A549 (cell line): ENCODE measurements at regions not wholly inside any gene's neighbourhood (a gene's known extent, or its start where the extent isn't known, plus 50 kb on each side); places are given as distances from the start of the nearest gene placed in this dataset.

ENCODE experiments used
- ATAC-seq, 2 experiments: fragments of 200-7000 bp in 1 of 2; fragments of >200 bp in 1 of 2; cut with Nextera tagmentation in 1 of 2; cut with Tn5 transposase in 1 of 2; 3 replicates each; pipeline versions ENCODE4 v1.8.0 to v1.9.1; 2018 to 2020; ENCODE audit warnings: mild to moderate bottlenecking in 1 of 2, moderate library complexity in 1 of 2
- CTCF ChIA-PET: fragments of 300-600 bp; sonication (Branson Sonifier 250); formaldehyde crosslinking; extraction: SDS; loops from one replicate; lab custom pipeline; 2021; ENCODE audit warnings: antibody characterized with exemption, inconsistent platforms; lab: Yijun Ruan, JAX
- POLR2A ChIA-PET: fragments of 350-600 bp; formaldehyde crosslinking; extraction: SDS; loops from one replicate; lab custom pipeline; 2021; ENCODE audit warnings: antibody characterized with exemption, inconsistent platforms; lab: Yijun Ruan, JAX
- DNase-seq, 2 experiments: peaks; one replicate each; pipeline versions ENCODE4 v3.0.0 to v3.0.0-alpha.2; 2011 to 2016; ENCODE audit warnings: low read depth in 1 of 2, low spot score in 1 of 2
- FAIRE-seq: peaks from 2 replicates; lab custom pipeline; 2011; peaks lifted over from hg19 to GRCh38; lab: Jason Lieb, UNC
- H3K27ac ChIP-seq, 2 experiments: fragments of >200 bp; sonication (Bioruptor Twin); formaldehyde crosslinking; 3 replicates each; pipeline ENCODE4 v1.5.1; 2016 to 2017
- H3K4me1 ChIP-seq: fragments of >200 bp; sonication (Bioruptor Twin); formaldehyde crosslinking; 3 replicates; pipeline ENCODE4 v1.6.1; 2016
- H3K4me2 ChIP-seq: fragments of >200 bp; sonication (Bioruptor Twin); formaldehyde crosslinking; 3 replicates; pipeline ENCODE4 v1.6.1; 2016
- H3K4me3 ChIP-seq: fragments of >200 bp; sonication (Bioruptor Twin); formaldehyde crosslinking; 3 replicates; pipeline ENCODE4 v1.5.1; 2016
- H3K9me3 ChIP-seq: fragments of >200 bp; sonication (Bioruptor Twin); formaldehyde crosslinking; 3 replicates; pipeline ENCODE4 v1.6.1; 2016
- CTCF ChIP-seq: fragments of >200 bp; sonication (Bioruptor Twin); formaldehyde crosslinking; IDR thresholded peaks from 3 replicates; pipeline ENCODE4 v1.5.1; 2016
- E2F6 ChIP-seq: IDR thresholded peaks from 2 replicates; pipeline ENCODE4 v1.6.1; 2012; ENCODE audit warnings: low read depth, borderline replicate concordance
- EHF ChIP-seq: fragments of 250-450 bp; sonication (Bioruptor Pico); IDR thresholded peaks from 2 replicates; pipeline ENCODE4 v1.5.0; 2020; ENCODE audit warnings: mild to moderate bottlenecking
- EHMT2 ChIP-seq: fragments of 200-600 bp; sonication (generic); IDR thresholded peaks from 2 replicates; pipeline ENCODE4 v1.6.1; 2016; ENCODE audit warnings: antibody characterized with exemption, low read depth, mild to moderate bottlenecking, moderate library complexity
- HEYL ChIP-seq: fragments of 250-450 bp; sonication (Bioruptor Pico); IDR thresholded peaks from 2 replicates; pipeline ENCODE4 v1.8.0; 2021; ENCODE audit warnings: mild to moderate bottlenecking, moderate library complexity
- KDM1A ChIP-seq: fragments of 200-600 bp; sonication (generic); IDR thresholded peaks from 2 replicates; pipeline ENCODE4 v1.6.1; 2016; ENCODE audit warnings: low read depth, mild to moderate bottlenecking
- MAFK ChIP-seq: fragments of 450-650 bp; IDR thresholded peaks from 2 replicates; pipeline ENCODE4 v1.6.1; 2014; ENCODE audit not compliant: partially characterized antibody
- MAX ChIP-seq: IDR thresholded peaks from 2 replicates; pipeline ENCODE4 v1.6.1; 2012
- NR3C1 ChIP-seq: fragments of >200 bp; sonication (Bioruptor Twin); formaldehyde crosslinking; IDR thresholded peaks from 3 replicates; pipeline ENCODE4 v1.6.1; 2017
- POLR2AphosphoS2 ChIP-seq: conservative IDR thresholded peaks from 2 replicates; pipeline ENCODE4 v1.6.1; 2012; ENCODE audit warnings: low read length, improper control_type of control experiment, inconsistent platforms
- RAD21 ChIP-seq, 2 experiments: fragments of >200 bp in 1 of 2; sonication (Bioruptor Twin) in 1 of 2; formaldehyde crosslinking in 1 of 2; IDR thresholded peaks in 1 of 2; conservative IDR thresholded peaks in 1 of 2; 2 replicates in 1 of 2; 3 replicates in 1 of 2; pipeline ENCODE4 v1.6.1; 2012 to 2018; ENCODE audit warnings: inconsistent platforms in 1 of 2
- SREBF2 ChIP-seq: fragments of 450-650 bp; IDR thresholded peaks from 2 replicates; pipeline ENCODE4 v1.6.1; 2014; ENCODE audit warnings: mild to moderate bottlenecking, moderate library complexity
- TP53 ChIP-seq: fragments of 250-450 bp; sonication (Bioruptor Pico); IDR thresholded peaks from 2 replicates; pipeline ENCODE4 v1.5.0; 2021; ENCODE audit warnings: mild to moderate bottlenecking, moderate library complexity
- ZSCAN20 ChIP-seq: fragments of 250-450 bp; sonication (Bioruptor Pico); IDR thresholded peaks from 2 replicates; pipeline ENCODE4 v1.8.0; 2022; ENCODE audit warnings: mild to moderate bottlenecking, moderate library complexity
- WGBS: methylation state at CpG from one replicate; pipeline ENCODE4 v1.1.6; 2017; ENCODE audit errors: missing lambda C conversion rate; 5-methylcytosine and 5-hydroxymethylcytosine counted together
- TF ChIP-seq, protein P1 (sequence below): fragments of 200-600 bp; sonication (generic); IDR thresholded peaks from 2 replicates; pipeline ENCODE4 v1.6.1; 2016; ENCODE audit warnings: antibody characterized with exemption, mild to moderate bottlenecking, moderate library complexity

GRCh38 chr4:107402291-107402690, 317.7 kb downstream of the PAPSS1 start (continued):
- TF ChIP-seq, protein P1, sequence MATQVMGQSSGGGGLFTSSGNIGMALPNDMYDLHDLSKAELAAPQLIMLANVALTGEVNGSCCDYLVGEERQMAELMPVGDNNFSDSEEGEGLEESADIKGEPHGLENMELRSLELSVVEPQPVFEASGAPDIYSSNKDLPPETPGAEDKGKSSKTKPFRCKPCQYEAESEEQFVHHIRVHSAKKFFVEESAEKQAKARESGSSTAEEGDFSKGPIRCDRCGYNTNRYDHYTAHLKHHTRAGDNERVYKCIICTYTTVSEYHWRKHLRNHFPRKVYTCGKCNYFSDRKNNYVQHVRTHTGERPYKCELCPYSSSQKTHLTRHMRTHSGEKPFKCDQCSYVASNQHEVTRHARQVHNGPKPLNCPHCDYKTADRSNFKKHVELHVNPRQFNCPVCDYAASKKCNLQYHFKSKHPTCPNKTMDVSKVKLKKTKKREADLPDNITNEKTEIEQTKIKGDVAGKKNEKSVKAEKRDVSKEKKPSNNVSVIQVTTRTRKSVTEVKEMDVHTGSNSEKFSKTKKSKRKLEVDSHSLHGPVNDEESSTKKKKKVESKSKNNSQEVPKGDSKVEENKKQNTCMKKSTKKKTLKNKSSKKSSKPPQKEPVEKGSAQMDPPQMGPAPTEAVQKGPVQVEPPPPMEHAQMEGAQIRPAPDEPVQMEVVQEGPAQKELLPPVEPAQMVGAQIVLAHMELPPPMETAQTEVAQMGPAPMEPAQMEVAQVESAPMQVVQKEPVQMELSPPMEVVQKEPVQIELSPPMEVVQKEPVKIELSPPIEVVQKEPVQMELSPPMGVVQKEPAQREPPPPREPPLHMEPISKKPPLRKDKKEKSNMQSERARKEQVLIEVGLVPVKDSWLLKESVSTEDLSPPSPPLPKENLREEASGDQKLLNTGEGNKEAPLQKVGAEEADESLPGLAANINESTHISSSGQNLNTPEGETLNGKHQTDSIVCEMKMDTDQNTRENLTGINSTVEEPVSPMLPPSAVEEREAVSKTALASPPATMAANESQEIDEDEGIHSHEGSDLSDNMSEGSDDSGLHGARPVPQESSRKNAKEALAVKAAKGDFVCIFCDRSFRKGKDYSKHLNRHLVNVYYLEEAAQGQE, result no peak
- TF ChIP-seq EHMT2, result no peak
- TF ChIP-seq EHF (CRISPR knock-in tag), result no peak
- TF ChIP-seq ZSCAN20 (CRISPR knock-in tag), result no peak
- no peak for TF ChIP-seq MAFK
- TF ChIP-seq, all 56 proteins: peak for 0

GRCh38 chr4:107392951-107393350, 327.1 kb downstream of the PAPSS1 start:
- DNase-seq (no peak), FAIRE-seq (no peak), ATAC-seq (no peak)
- Histone ChIP-seq H3K27ac (no peak overlapping the region), H3K4me2 (no peak overlapping the region), H3K4me1 (no peaks in the 10 kb centered on the region), H3K4me3 (no peak overlapping the region), H3K9me3 (no peaks in the 10 kb centered on the region)
- ChIA-PET CTCF (interaction anchor here (1.2 kb wide), 1 partner anchor 14 kb away, joined by 3 read pairs; no protein-coding TSS in a partner anchor), POLR2A (no interaction called here)
- no peak for TF ChIP-seq NR3C1
- TF ChIP-seq TP53, result no peak
- TF ChIP-seq RAD21 (conservative IDR thresholded peaks at IDR 0.05 in 1 of 2, IDR thresholded peaks at IDR 0.05 in 1 of 2), result no peak
- TF ChIP-seq E2F6, result no peak
- no peak for TF ChIP-seq KDM1A
- TF ChIP-seq MAFK, result no peak
- no peak for TF ChIP-seq MAX
- TF ChIP-seq, protein P1, result no peak
- TF ChIP-seq EHMT2, result no peak
- no peak for TF ChIP-seq CTCF
- no peak for TF ChIP-seq HEYL (CRISPR knock-in tag)
- no peak for TF ChIP-seq POLR2AphosphoS2
- TF ChIP-seq SREBF2, result no peak
- 0% methylated on average over 2 of the region's 2 CpGs for WGBS
